Stomach (tissue), 8 donors: ENCODE measurements at regions not wholly inside any gene's neighbourhood (a gene's known extent, or its start where the extent isn't known, plus 50 kb on each side); places are given as distances from the start of the nearest gene placed in this dataset.
A peak's percentile ranks its signal among the peaks of the same experiment; 100 is the strongest.

Experiments
- DNase-seq, 2 donors: peaks; one replicate each; pipeline versions ENCODE4 v3.0.0 to v3.0.0-alpha.2; 2013 to 2019
- H3K27ac ChIP-seq, 5 donors: fragments of 200-600 bp in 4 of 5; sonication (generic) in 4 of 5; one replicate each; pipeline ENCODE4 v1.5.1; 2013 to 2019; ENCODE audit warnings: mild to moderate bottlenecking in 1 of 5, moderate library complexity in 1 of 5
- H3K27me3 ChIP-seq, 3 donors: fragments of 200-600 bp; sonication (generic); one replicate each; pipeline ENCODE4 v1.5.1; 2017 to 2019; ENCODE audit warnings: mixed run types in 1 of 3
- H3K36me3 ChIP-seq, 4 donors: fragments of 200-600 bp; sonication (generic); 1 replicate in 3 of 4; 2 replicates in 1 of 4; pipeline ENCODE4 v1.5.1; 2016 to 2019
- H3K4me1 ChIP-seq, 4 donors: fragments of 200-600 bp; sonication (generic); one replicate each; pipeline ENCODE4 v1.5.1; 2016 to 2019
- H3K4me3 ChIP-seq, 4 donors: fragments of 200-600 bp; sonication (generic) in 3 of 4; one replicate each; pipeline ENCODE4 v1.5.1; 2016 to 2019; ENCODE audit warnings: mild to moderate bottlenecking in 1 of 4
- H3K9me3 ChIP-seq, 4 donors: fragments of 200-600 bp; sonication (generic); one replicate each; pipeline ENCODE4 v1.5.1; 2016 to 2019
- CTCF ChIP-seq, 7 experiments: fragments of 450-650 bp in 4 of 7; fragments of 200-600 bp in 3 of 7; sonication (generic) in 3 of 7; IDR thresholded peaks; one replicate each; pipeline ENCODE4 v1.5.1; 2016 to 2019; ENCODE audit warnings: antibody characterized with exemption in 7 of 7, control low read depth in 2 of 7, mild to moderate bottlenecking in 1 of 7
- EP300 ChIP-seq: sonication (generic); formaldehyde crosslinking; IDR thresholded peaks from one replicate; pipeline ENCODE4 v1.6.1; 2017; ENCODE audit warnings: antibody characterized with exemption
- POLR2A ChIP-seq, 4 donors: fragments of 450-650 bp; IDR thresholded peaks; one replicate each; pipeline ENCODE4 v1.6.1; 2016; ENCODE audit warnings: antibody characterized with exemption in 4 of 4, control low read depth in 2 of 4, mild to moderate bottlenecking in 1 of 4, moderate library complexity in 1 of 4
- POLR2AphosphoS5 ChIP-seq, 3 donors: sonication (generic); formaldehyde crosslinking; IDR thresholded peaks; one replicate each; pipeline ENCODE4 v1.6.1; 2016; ENCODE audit warnings: antibody characterized with exemption in 3 of 3
- WGBS, 5 donors: extraction: QIAGEN DNeasy Blood & Tissue Kit in 3 of 5; methylation state at CpG; one replicate each; pipeline versions ENCODE4 v1.1.5 to v1.1.7; 2013 to 2018; 5-methylcytosine and 5-hydroxymethylcytosine counted together
- intact Hi-C: fragments of 100-400 bp; cut with DNase I; formaldehyde crosslinking; loops from one replicate; pipeline ENCODE4 v1.15.1; 2023; ENCODE audit warnings: low total_unique reads
- donor health status: healthy with polysubstance abuse.
- donor health status: Bipolar disorder and iron deficiency.
- donor health status: healthy.

- intact Hi-C loops = no loop called here
- H3K27ac ChIP-seq = no peak overlapping the region
- no peak for TF ChIP-seq POLR2AphosphoS5 (IDR thresholded peaks at IDR 0.05)
- TF ChIP-seq EP300 = no peak
- no peak for TF ChIP-seq POLR2A (IDR thresholded peaks at IDR 0.05)
- no peak for TF ChIP-seq CTCF (IDR thresholded peaks at IDR 0.05)
- H3K36me3 ChIP-seq = no peaks in the 10 kb centered on the region
- 55 to 78% (median 63%) methylated on average over 2 of the region's 2 CpGs for WGBS, 5 donors
- H3K4me3 ChIP-seq = no peak overlapping the region
- DNase-seq = peak in 1 of 2 donors; percentile 6
- H3K27me3 ChIP-seq = no peaks in the 10 kb centered on the region
- H3K9me3 ChIP-seq = no peaks in the 10 kb centered on the region
- no peaks in the 10 kb centered on the region for H3K4me1 ChIP-seq
Measured at GRCh38 chr4:160038615-160039014, 935.7 kb downstream of the RAPGEF2 start.

- intact Hi-C loops = no loop called here
- no peaks in the 10 kb centered on the region for H3K9me3 ChIP-seq
- TF ChIP-seq POLR2A (IDR thresholded peaks at IDR 0.05) (no peak), POLR2AphosphoS5 (IDR thresholded peaks at IDR 0.05) (no peak), CTCF (IDR thresholded peaks at IDR 0.05) (no peak), EP300 (no peak)
- H3K27ac ChIP-seq = no peak overlapping the region
- no peak overlapping the region for H3K4me3 ChIP-seq
- 75 to 85% (median 82%) methylated on average over 2 of the region's 2 CpGs for WGBS, 5 donors
- H3K27me3 ChIP-seq = no peaks in the 10 kb centered on the region
- no peaks in the 10 kb centered on the region for H3K4me1 ChIP-seq
- no peak for DNase-seq
- H3K36me3 ChIP-seq = no peaks in the 10 kb centered on the region
Measured at GRCh38 chr4:160044693-160045092, 941.8 kb downstream of the RAPGEF2 start.

GRCh38 chr4:160082432-160083207 is 979.7 kb downstream of the RAPGEF2 start:
- no peak overlapping the region for H3K27ac ChIP-seq
- H3K4me3 ChIP-seq = no peak overlapping the region
- TF ChIP-seq POLR2AphosphoS5 (IDR thresholded peaks at IDR 0.05) (no peak), EP300 (no peak)
- H3K36me3 ChIP-seq = no peaks in the 10 kb centered on the region
- intact Hi-C loops = no loop called here
- no peaks in the 10 kb centered on the region for H3K27me3 ChIP-seq
- 67 to 82% (median 79%) methylated on average over 2 of the region's 2 CpGs for WGBS, 5 donors
- peaks cover 0 to 14% (median 3%) of the 10 kb centered on the region in 4 donors for H3K9me3 ChIP-seq
- DNase-seq = no peak
- no peaks in the 10 kb centered on the region for H3K4me1 ChIP-seq

GRCh38 chr4:160091631-160092030 is 988.8 kb downstream of the RAPGEF2 start:
- H3K36me3 ChIP-seq = no peaks in the 10 kb centered on the region
- peaks cover 0 to 16% (median 4%) of the 10 kb centered on the region in 4 donors for H3K9me3 ChIP-seq
- no peaks in the 10 kb centered on the region for H3K4me1 ChIP-seq
- H3K27ac ChIP-seq = no peak overlapping the region
- H3K27me3 ChIP-seq = no peaks in the 10 kb centered on the region
- H3K4me3 ChIP-seq = no peak overlapping the region
- DNase-seq = no peak
- TF ChIP-seq POLR2AphosphoS5 (IDR thresholded peaks at IDR 0.05) (no peak), EP300 (no peak), POLR2A (IDR thresholded peaks at IDR 0.05) (no peak)
- intact Hi-C loops = no loop called here
- 76 to 89% (median 77%) methylated on average over 3 of the region's 3 CpGs for WGBS, 5 donors

GRCh38 chr4:160100316-160100715 is 997.4 kb downstream of the RAPGEF2 start:
- Histone ChIP-seq H3K36me3 (no peaks in the 10 kb centered on the region), H3K4me1 (no peaks in the 10 kb centered on the region), H3K27me3 (no peaks in the 10 kb centered on the region), H3K4me3 (no peak overlapping the region), H3K27ac (no peak overlapping the region), H3K9me3 (no peaks in the 10 kb centered on the region)
- intact Hi-C loops = no loop called here
- WGBS, 5 donors = 91 to 100% (median 92%) methylated on average over 1 of the region's 1 CpG
- no peak for TF ChIP-seq POLR2AphosphoS5 (IDR thresholded peaks at IDR 0.05)
- no peak for TF ChIP-seq EP300
- no peak for TF ChIP-seq CTCF (IDR thresholded peaks at IDR 0.05)
- TF ChIP-seq POLR2A (IDR thresholded peaks at IDR 0.05) = no peak
- no peak for DNase-seq
